Transverse colon (tissue), 4 donors: ENCODE measurements at regions not wholly inside any gene's neighbourhood (a gene's known extent, or its start where the extent isn't known, plus 50 kb on each side); places are given as distances from the start of the nearest gene placed in this dataset.

ENCODE experiments used
- DNase-seq: peaks from one replicate; pipeline ENCODE4 v3.0.0-alpha.2; 2019
- H3K27ac ChIP-seq, 4 donors: fragments of 200-600 bp; sonication (generic); 2 replicates each; pipeline ENCODE4 v1.5.1; 2016 to 2018; ENCODE audit warnings: inconsistent platforms in 4 of 4
- H3K27me3 ChIP-seq: fragments of 200-600 bp; sonication (generic); 2 replicates; pipeline ENCODE4 v1.5.1; 2017; ENCODE audit warnings: inconsistent platforms
- H3K36me3 ChIP-seq, 4 donors: fragments of 200-600 bp; sonication (generic); 2 replicates each; pipeline ENCODE4 v1.5.1; 2017 to 2019; ENCODE audit warnings: inconsistent platforms in 4 of 4
- H3K4me1 ChIP-seq, 4 donors: fragments of 200-600 bp; sonication (generic); 2 replicates each; pipeline ENCODE4 v1.5.1; 2017 to 2020; ENCODE audit warnings: inconsistent platforms in 4 of 4
- H3K4me3 ChIP-seq, 4 donors: fragments of 200-600 bp; sonication (generic); 1 replicate in 1 of 4; 2 replicates in 3 of 4; pipeline versions ENCODE4 v1.5.1 to v1.6.1; 2017 to 2019; ENCODE audit warnings: inconsistent platforms in 4 of 4
- H3K9me3 ChIP-seq, 2 donors: fragments of 200-600 bp; sonication (generic); 2 replicates each; pipeline ENCODE4 v1.5.1; 2017 to 2019; ENCODE audit warnings: inconsistent platforms in 2 of 2
- CTCF ChIP-seq, 5 experiments: fragments of 200-600 bp in 3 of 5; fragments of 450-650 bp in 2 of 5; sonication (generic) in 3 of 5; IDR thresholded peaks; 1 replicate in 2 of 5; 2 replicates in 3 of 5; pipeline ENCODE4 v1.5.1; 2016 to 2017; ENCODE audit warnings: antibody characterized with exemption in 5 of 5, inconsistent platforms in 3 of 5, mild to moderate bottlenecking in 2 of 5, moderate library complexity in 1 of 5
- EP300 ChIP-seq: sonication (generic); formaldehyde crosslinking; IDR thresholded peaks from one replicate; pipeline ENCODE4 v1.6.1; 2017; ENCODE audit warnings: antibody characterized with exemption, low read depth
- POLR2A ChIP-seq: fragments of 450-650 bp; IDR thresholded peaks from one replicate; pipeline ENCODE4 v1.6.1; 2016; ENCODE audit warnings: antibody characterized with exemption, mild to moderate bottlenecking, moderate library complexity
- POLR2AphosphoS5 ChIP-seq, 3 donors: sonication (generic); formaldehyde crosslinking; IDR thresholded peaks; one replicate each; pipeline ENCODE4 v1.6.1; 2016; ENCODE audit warnings: antibody characterized with exemption in 3 of 3
- WGBS, 2 donors: methylation state at CpG; one replicate each; pipeline ENCODE4 v1.1.5; 2018; ENCODE audit warnings: low coverage in 1 of 2; 5-methylcytosine and 5-hydroxymethylcytosine counted together
- in situ Hi-C, 4 donors: fragments of 200-750 bp; cut with MboI; loops; one replicate each; pipeline versions ENCODE4 v1.15.0 to v1.15.1; 2017; ENCODE audit warnings: low sequenced_read_pairs in 3 of 4, low pct_ligation_motif_present in 1 of 4, low pct_unique_long_range_greater_than_20kb in 1 of 4
- intact Hi-C: fragments of 100-400 bp; cut with DNase I; formaldehyde crosslinking; loops from one replicate; pipeline ENCODE4 v1.15.1; 2023; ENCODE audit warnings: low total_unique reads

GRCh38 chr3:168995129-168995528 lies 668.4 kb downstream of the MECOM start:
- intact Hi-C loops (no loop called here), in situ Hi-C loops (no loop called here)
- Histone ChIP-seq H3K9me3 (no peaks in the 10 kb centered on the region), H3K4me1 (peaks cover 0 to 3% (median 0%) of the 10 kb centered on the region in 4 donors), H3K36me3 (no peaks in the 10 kb centered on the region), H3K4me3 (no peak overlapping the region), H3K27me3 (no peaks in the 10 kb centered on the region), H3K27ac (no peak overlapping the region)
- no peak for DNase-seq
- WGBS, 2 donors = 84 to 86% methylated on average over 6 of the region's 6 CpGs
- no peak for TF ChIP-seq EP300
- no peak for TF ChIP-seq POLR2A
- no peak for TF ChIP-seq POLR2AphosphoS5 (IDR thresholded peaks at IDR 0.05)
- no peak for TF ChIP-seq CTCF (IDR thresholded peaks at IDR 0.05)

- no peaks in the 10 kb centered on the region for H3K36me3 ChIP-seq
- H3K27me3 ChIP-seq = no peaks in the 10 kb centered on the region
- TF ChIP-seq POLR2A (no peak), EP300 (no peak), POLR2AphosphoS5 (IDR thresholded peaks at IDR 0.05) (no peak), CTCF (IDR thresholded peaks at IDR 0.05) (no peak)
- H3K4me3 ChIP-seq = no peak overlapping the region
- H3K27ac ChIP-seq = no peak overlapping the region
- DNase-seq = no peak
- no peaks in the 10 kb centered on the region for H3K9me3 ChIP-seq
- intact Hi-C loops (no loop called here), in situ Hi-C loops (no loop called here)
- peaks cover 0 to 3% (median 0%) of the 10 kb centered on the region in 4 donors for H3K4me1 ChIP-seq
These were observed 671.7 kb downstream of the MECOM start for GRCh38 chr3:168991803-168992202.

GRCh38 chr3:168990621-168991020 lies 672.9 kb downstream of the MECOM start:
- H3K27ac ChIP-seq = no peak overlapping the region
- no peak for DNase-seq
- H3K9me3 ChIP-seq = no peaks in the 10 kb centered on the region
- H3K36me3 ChIP-seq = no peaks in the 10 kb centered on the region
- no peaks in the 10 kb centered on the region for H3K4me1 ChIP-seq
- TF ChIP-seq CTCF (IDR thresholded peaks at IDR 0.05) = no peak
- no peak for TF ChIP-seq POLR2AphosphoS5 (IDR thresholded peaks at IDR 0.05)
- TF ChIP-seq POLR2A = no peak
- no peak for TF ChIP-seq EP300
- in situ Hi-C loops (no loop called here), intact Hi-C loops (no loop called here)
- no peak overlapping the region for H3K4me3 ChIP-seq
- H3K27me3 ChIP-seq = no peaks in the 10 kb centered on the region
- 79 to 81% methylated on average over 3 of the region's 3 CpGs for WGBS, 2 donors

- Histone ChIP-seq H3K9me3 (no peaks in the 10 kb centered on the region), H3K36me3 (no peaks in the 10 kb centered on the region), H3K27me3 (no peaks in the 10 kb centered on the region), H3K4me3 (no peak overlapping the region), H3K4me1 (no peaks in the 10 kb centered on the region), H3K27ac (no peak overlapping the region)
- 40 to 46% methylated on average over 2 of the region's 2 CpGs for WGBS, 2 donors
- intact Hi-C loops (no loop called here), in situ Hi-C loops (no loop called here)
- TF ChIP-seq CTCF (IDR thresholded peaks at IDR 0.05) (no peak), POLR2A (no peak), POLR2AphosphoS5 (IDR thresholded peaks at IDR 0.05) (no peak), EP300 (no peak)
- DNase-seq = no peak
These were observed 673.4 kb downstream of the MECOM start for GRCh38 chr3:168990134-168990533.
